Stimulated activated CD4-positive, alpha-beta T cell treated with anti-CD3 and anti-CD28 coated beads, Interleukin-1b, Interleukin-23, amount 100 ng/mL, for 1 hour (primary cell): ENCODE measurements at regions not wholly inside any gene's neighbourhood (a gene's known extent, or its start where the extent isn't known, plus 50 kb on each side); places are given as distances from the start of the nearest gene placed in this dataset.
"Not testable (repeated sequence)": the region's sequence is repeated elsewhere in the genome, so short reads cannot be mapped to it uniquely, and the experiment has no call there.

ENCODE experiments used
- DNase-seq, 2 donors: peaks; one replicate each; pipeline ENCODE4 v3.0.0-alpha.2; 2020; ENCODE audit warnings: low read depth in 2 of 2

- no peak for DNase-seq
Measured at GRCh38 chr6:105537981-105538578, 135.2 kb upstream of the PREP start.

- no peak for DNase-seq
Measured at GRCh38 chr6:105536961-105537360, 134.1 kb upstream of the PREP start.

- no peak for DNase-seq
Measured at GRCh38 chr6:105533301-105533700, 130.4 kb upstream of the PREP start.

GRCh38 chr6:105526225-105526872 lies 123.5 kb upstream of the PREP start:
- DNase-seq: no peak

GRCh38 chr6:105522626-105523322 lies 119.9 kb upstream of the PREP start:
- DNase-seq: no peak

GRCh38 chr6:105519954-105520353 lies 117.1 kb upstream of the PREP start:
- DNase-seq: no peak

- DNase-seq: not testable (repeated sequence)
Measured at GRCh38 chr6:105518993-105519392, 116.1 kb upstream of the PREP start.

- DNase-seq: no peak
Measured at GRCh38 chr6:105515054-105515453, 112.2 kb upstream of the PREP start.

- DNase-seq: no peak
Measured at GRCh38 chr6:105514306-105514705, 111.4 kb upstream of the PREP start.

GRCh38 chr6:105511639-105512038 lies 108.8 kb upstream of the PREP start:
- DNase-seq: no peak

GRCh38 chr6:105510746-105511145 lies 107.9 kb upstream of the PREP start:
- DNase-seq: no peak

GRCh38 chr6:105509506-105510331 lies 106.8 kb upstream of the PREP start:
- no peak for DNase-seq

GRCh38 chr6:105507811-105508210 lies 104.9 kb upstream of the PREP start:
- DNase-seq: no peak

GRCh38 chr6:105504706-105505105 lies 101.8 kb upstream of the PREP start:
- no peak for DNase-seq

- no peak for DNase-seq
Measured at GRCh38 chr6:105503641-105504040, 100.8 kb upstream of the PREP start.

- DNase-seq: no peak
Measured at GRCh38 chr6:105501826-105502344, 99.0 kb upstream of the PREP start.

GRCh38 chr6:105501246-105501645 lies 98.4 kb upstream of the PREP start:
- DNase-seq: no peak

GRCh38 chr6:105500693-105501092 lies 97.8 kb upstream of the PREP start:
- no peak for DNase-seq

GRCh38 chr6:105499931-105500330 lies 97.0 kb upstream of the PREP start:
- no peak for DNase-seq

GRCh38 chr6:105499136-105499870 lies 96.4 kb upstream of the PREP start:
- DNase-seq: no peak

- DNase-seq: no peak
Measured at GRCh38 chr6:105497549-105497948, 94.7 kb upstream of the PREP start.
